SU-DHL-6 (cell line): ENCODE measurements at regions not wholly inside any gene's neighbourhood (a gene's known extent, or its start where the extent isn't known, plus 50 kb on each side); places are given as distances from the start of the nearest gene placed in this dataset.

Experiments used
- EZH2phosphoT487 ChIP-seq: fragments of 200-600 bp; sonication (generic), shearing (Covaris generic); conservative IDR thresholded peaks from 2 replicates; pipeline ENCODE4 v1.6.1; 2018; ENCODE audit warnings: mild to moderate bottlenecking, antibody characterized with exemption, low read length, moderate library complexity, mixed read lengths
- TF ChIP-seq, protein P1 (sequence below): fragments of 200-600 bp; sonication (generic); IDR thresholded peaks from one replicate; pipeline ENCODE4 v1.5.1; 2017; ENCODE audit warnings: antibody characterized with exemption, mild to moderate bottlenecking, low read length, moderate library complexity; ENCODE audit not compliant: insufficient read depth, poor library complexity, severe bottlenecking

DNA sequence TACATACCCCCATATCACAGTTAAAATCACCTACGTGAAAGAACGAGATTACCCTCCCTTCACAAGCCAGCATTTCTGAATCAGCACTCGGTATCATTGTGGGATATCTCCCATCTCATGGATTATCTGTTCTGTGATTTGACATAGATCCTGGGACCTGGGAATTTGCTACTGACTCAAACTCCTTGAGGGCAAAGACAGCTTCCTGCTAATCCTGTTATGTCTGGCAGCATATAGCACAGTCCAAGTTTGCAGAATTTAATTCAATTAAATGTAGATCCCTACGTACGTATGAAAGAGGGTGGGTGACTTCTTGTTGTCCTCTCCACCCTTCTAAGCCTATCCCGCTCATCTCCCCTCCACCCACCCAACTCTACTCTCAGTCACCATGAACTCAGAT lies 476.5 kb downstream of the KLF5 start:
- TF ChIP-seq, protein P1, sequence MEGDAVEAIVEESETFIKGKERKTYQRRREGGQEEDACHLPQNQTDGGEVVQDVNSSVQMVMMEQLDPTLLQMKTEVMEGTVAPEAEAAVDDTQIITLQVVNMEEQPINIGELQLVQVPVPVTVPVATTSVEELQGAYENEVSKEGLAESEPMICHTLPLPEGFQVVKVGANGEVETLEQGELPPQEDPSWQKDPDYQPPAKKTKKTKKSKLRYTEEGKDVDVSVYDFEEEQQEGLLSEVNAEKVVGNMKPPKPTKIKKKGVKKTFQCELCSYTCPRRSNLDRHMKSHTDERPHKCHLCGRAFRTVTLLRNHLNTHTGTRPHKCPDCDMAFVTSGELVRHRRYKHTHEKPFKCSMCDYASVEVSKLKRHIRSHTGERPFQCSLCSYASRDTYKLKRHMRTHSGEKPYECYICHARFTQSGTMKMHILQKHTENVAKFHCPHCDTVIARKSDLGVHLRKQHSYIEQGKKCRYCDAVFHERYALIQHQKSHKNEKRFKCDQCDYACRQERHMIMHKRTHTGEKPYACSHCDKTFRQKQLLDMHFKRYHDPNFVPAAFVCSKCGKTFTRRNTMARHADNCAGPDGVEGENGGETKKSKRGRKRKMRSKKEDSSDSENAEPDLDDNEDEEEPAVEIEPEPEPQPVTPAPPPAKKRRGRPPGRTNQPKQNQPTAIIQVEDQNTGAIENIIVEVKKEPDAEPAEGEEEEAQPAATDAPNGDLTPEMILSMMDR = no peak
- no peak for TF ChIP-seq EZH2phosphoT487
